ENCODE measurements at regions not wholly inside any gene's neighbourhood (a gene's known extent, or its start where the extent isn't known, plus 50 kb on each side); places are given as distances from the start of the nearest gene placed in this dataset.
"Not testable (repeated sequence)": the region's sequence is repeated elsewhere in the genome, so short reads cannot be mapped to it uniquely, and the experiment has no call there.

DNA sequence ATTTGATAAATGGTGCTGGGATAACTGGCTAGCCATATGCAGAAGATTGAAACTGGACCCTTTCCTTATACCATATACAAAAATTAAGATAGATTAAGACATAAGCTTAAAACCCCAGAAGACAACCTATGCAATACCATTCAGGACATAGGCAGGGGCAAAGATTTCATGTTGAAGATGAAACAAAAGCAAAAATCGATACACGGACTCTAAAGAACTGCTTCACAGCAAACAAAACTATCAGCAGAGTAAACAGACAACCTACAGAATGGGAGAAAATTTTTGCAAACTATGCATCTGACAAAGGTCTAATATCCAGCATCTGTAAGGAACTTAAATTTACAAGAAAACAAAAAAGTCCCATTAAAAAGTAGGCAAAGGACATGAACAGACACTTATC is 255.9 kb downstream of the TINAG start:
- not testable (repeated sequence) for DNase-seq (ENCODE audit: low read depth)

DNA sequence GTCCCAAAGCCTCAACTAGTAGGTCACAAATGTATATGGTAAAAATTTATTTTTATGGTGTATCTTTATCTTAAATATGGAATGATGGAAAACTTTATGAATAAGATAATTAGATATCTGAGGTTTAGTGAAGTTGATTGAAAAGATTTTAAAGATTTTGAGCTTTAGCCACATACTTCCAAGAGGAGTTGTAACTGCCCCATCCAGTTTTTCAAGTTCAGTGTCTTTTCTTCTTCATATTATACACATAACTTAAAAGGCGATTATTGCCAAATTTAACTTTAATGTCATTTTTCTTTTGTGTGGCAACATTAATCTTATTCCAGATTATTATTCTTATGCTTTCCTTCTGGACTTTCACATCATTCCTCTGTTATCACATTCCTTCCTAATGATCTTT is 266.4 kb downstream of the TINAG start:
- no peak for DNase-seq (ENCODE audit: low read depth)

GRCh38 chr6:54578261-54578660 is 268.3 kb upstream of the FAM83B start:
- no peak for DNase-seq (ENCODE audit: low read depth)

GRCh38 chr6:54579011-54579410 is 267.6 kb upstream of the FAM83B start:
- DNase-seq (ENCODE audit: low read depth), result peak; percentile 13

DNA sequence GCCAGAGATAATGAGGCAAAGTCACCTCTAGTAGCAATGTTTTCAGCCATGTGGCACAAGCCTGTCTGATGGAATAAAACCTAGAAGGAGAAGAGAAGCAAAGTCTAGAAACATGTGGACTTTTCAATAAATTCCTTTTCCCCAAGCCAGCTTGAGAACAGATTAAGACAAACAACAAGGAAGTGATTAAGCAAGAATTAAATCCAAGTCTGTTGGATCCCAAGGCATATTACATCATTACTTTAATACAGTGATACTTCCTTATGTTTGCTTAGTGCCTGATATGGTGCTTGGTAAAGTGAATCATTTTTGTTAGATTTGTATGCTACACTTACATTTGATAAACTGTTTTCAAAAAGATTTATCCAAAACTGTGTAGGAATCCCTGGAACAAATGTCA is 260.3 kb upstream of the FAM83B start:
- DNase-seq (ENCODE audit: low read depth), result peak; percentile 53

DNA sequence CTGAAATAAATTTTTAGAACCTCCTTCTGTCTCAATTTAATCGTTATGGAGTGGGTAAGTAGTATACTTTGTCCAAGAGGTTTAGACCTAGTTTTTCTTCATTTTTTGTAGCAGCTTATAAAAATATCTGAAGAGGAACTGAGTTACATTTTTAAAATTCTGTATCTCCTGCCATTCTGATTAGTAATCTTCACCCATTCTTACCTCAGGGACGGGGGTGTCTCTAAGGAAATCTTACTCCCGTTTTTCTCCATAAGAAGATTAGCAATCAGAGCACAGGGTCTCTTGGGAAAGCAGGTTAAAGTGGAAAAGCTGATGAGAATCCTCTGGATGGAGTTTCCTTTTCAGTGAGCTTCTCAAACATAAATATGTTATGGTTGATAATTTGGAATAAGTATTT is 259.3 kb upstream of the FAM83B start:
- DNase-seq (ENCODE audit: low read depth), result peak; percentile 17

- peak; percentile 27 for DNase-seq (ENCODE audit: low read depth)
These were observed 258.4 kb upstream of the FAM83B start for GRCh38 chr6:54588176-54588575.

DNA sequence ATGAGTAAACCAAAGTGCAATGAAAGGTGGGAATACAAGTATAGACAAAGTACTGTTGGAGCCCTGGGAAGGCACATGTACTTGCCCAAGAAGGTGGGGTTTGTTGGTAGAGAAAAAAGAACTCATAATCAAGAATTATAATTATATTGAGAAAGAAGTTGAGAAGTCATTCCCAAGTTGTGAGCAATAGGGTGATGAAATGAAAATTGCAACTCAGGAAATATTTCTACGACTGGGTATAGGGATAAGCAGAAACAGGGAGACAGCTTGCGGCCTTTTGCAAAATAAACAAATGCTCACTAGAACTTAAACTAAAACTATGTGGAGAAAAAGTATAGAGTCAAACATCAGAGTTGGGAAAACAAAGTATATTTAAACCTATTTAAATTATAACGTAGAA is 250.7 kb upstream of the FAM83B start:
- peak; percentile 89 for DNase-seq (ENCODE audit: low read depth)

GRCh38 chr6:54598787-54599313 is 247.7 kb upstream of the FAM83B start:
- peak; percentile 64 for DNase-seq (ENCODE audit: low read depth)

GRCh38 chr6:54601600-54602300 is 244.8 kb upstream of the FAM83B start:
- DNase-seq (ENCODE audit: low read depth), result no peak

DNA sequence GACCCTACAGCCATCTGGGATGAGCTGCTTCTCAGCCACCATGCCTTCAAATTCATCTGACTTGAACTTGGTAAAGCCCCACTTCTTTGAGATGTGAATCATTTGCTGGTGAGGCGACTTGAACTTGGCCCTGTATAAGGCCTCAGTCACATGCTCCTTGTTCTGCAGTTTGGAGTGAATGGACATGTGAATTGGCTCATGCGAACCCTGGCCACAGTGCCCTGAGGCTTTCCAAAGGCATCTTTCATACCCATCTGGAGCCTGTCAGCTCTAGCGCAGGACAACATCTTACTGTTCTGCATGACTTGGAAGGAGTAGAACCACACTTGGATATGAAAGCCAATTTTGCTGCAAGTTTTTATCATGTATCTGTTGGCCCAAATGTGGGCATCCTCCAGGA is 244.0 kb upstream of the FAM83B start:
- DNase-seq (ENCODE audit: low read depth), result no peak

DNA sequence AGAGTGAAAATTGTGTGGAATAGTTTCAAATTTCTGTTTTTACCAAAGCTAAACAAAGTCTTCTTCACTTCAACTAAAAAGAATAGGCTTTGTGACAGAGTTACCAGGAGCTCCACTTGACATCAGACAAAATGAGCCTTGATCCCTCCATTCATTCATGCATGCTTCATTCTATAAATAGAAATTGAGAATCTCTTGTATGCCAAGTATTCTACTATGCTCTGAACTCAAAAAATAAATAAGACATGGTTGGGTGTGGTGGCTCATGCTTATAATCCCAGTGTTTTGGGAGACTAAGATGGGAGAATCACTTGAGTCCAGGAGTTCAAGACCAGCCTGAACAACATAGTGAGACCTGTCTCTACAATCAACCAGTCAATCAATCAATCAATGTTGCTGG is 236.6 kb upstream of the FAM83B start:
- DNase-seq (ENCODE audit: low read depth), result no peak

DNA sequence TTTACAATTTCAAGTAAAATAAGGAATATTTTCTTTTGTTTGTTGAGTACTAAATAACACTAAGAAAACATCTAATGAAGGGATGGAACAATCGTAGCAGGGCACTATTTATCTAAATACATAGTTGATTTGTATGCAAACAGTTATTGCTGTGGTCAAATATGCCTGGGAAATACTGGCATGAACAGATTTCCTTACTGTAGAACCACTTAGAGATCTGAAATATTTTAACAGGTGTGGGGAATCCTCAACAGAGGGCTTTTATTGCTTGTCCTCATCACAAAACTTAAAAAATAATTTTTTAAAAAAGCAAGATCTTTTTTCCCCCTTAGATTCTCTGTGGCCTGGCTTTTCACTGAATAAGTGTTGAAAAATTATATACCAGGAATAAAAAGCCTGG is 233.0 kb upstream of the FAM83B start:
- DNase-seq (ENCODE audit: low read depth), result no peak

DNA sequence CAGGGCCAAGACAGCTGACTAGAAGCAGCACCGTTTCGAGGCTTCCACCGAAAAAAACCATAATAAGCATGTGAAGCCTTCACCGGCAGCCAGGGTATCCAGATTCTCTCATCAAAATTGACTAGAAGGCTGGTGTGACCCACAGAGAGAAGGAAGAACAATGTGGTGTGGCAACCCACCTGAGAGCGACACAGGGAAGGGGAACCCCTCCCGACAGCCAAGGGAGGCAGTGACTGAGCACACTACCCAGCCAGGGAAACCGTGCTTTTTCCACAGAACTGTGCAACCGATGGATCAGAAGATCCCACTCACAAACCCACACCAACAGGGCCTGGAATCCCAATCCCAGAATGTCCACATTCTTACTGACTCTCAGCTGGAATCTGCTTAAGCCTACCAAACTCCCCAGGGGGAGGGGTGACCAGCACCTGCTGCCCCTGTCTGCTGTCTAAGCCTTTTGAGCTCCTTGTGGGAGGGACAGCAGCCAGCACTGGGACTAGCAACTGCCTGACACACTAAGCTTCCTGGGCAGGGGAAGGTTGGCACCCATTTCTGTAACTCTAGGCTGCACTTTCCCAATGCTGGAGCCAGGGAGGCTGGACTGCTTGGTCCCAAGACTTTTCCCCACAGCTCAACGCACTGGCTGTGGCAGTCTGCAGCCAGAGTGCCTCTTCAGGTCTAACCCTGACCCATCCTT is 231.9 kb upstream of the FAM83B start:
- no peak for DNase-seq (ENCODE audit: low read depth)

- peak; percentile 74 for DNase-seq (ENCODE audit: low read depth)
These were observed 228.8 kb upstream of the FAM83B start for GRCh38 chr6:54617730-54618129.

DNA sequence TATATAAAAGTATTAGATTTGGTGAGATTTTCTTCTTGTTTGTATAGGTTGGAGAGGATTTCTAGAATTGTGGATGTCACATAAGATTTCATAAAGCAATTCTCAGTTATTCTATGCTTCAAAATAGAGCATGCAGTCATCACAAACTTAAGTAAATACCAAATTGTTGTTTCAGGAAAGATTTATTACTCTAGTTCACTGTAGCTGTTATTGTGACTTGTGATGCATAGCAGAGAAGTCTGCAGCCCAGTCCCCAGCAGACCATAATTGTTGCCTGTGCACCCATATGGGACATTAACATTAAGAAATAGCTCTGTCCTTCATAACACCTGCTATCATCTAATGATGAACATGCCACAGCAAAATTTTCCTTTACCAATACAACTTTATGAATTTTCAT is 228.0 kb upstream of the FAM83B start:
- DNase-seq (ENCODE audit: low read depth), result no peak

DNA sequence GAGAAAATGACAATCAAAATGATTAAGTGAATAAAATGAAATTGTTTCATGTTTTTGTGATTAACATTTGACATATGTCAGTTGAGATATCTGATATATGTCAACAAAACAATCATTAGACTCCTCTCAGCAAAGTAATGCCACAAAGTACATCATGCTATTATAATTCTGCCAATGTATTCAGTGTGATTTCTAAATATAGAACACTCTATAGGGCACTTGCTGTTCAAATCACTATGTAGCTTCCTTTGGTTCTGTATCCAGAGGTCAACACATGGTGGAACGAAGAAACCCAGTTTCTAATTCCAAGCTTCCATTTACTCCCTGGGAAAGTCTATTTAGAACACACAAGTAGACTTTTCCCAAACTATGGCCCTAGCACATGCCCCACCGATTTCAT is 227.5 kb upstream of the FAM83B start:
- no peak for DNase-seq (ENCODE audit: low read depth)

GRCh38 chr6:54621285-54621684 is 225.3 kb upstream of the FAM83B start:
- DNase-seq (ENCODE audit: low read depth), result peak; percentile 8

- DNase-seq (ENCODE audit: low read depth), result no peak
These were observed 222.4 kb upstream of the FAM83B start for GRCh38 chr6:54624216-54624615.

DNA sequence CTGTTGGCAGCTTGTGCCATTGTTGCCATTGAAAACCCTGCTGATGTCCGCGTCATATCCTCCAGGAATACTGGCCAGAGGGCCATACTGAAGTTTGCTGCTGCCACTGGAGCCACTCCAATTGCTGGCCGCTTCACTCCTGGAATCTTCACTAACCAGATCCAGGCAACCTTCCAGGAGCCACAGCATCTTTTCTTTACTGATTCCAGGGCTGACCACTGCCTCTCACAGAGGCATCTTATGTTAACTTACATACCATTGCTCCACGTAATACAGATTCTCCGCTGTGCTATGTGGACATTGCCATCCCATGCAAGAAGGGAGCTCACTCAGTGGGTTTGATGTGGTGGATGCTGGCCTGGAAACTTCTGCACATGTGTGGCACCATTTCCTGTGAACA is 221.8 kb upstream of the FAM83B start:
- DNase-seq (ENCODE audit: low read depth), result peak; percentile 50

DNA sequence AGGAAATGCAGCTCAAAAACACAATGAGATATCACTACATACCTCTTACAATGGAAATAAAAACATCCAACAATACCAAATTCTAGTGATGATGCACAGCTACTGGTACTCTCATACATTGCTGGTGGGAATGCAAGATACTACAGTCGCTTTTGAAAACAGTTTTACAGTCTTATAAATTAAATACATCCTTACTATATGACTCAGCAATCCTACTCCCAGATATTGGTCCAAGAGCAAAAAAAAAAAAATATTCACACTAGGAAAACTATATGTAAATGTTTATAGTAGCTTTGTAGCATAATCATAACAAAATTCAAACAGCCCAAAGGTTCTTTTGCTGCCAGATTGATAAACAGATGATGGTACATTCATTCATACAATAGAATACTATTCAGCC is 217.4 kb upstream of the FAM83B start:
- peak; percentile 3 for DNase-seq (ENCODE audit: low read depth)

GRCh38 chr6:54632984-54633565 is 213.5 kb upstream of the FAM83B start:
- no peak for DNase-seq (ENCODE audit: low read depth)

DNA sequence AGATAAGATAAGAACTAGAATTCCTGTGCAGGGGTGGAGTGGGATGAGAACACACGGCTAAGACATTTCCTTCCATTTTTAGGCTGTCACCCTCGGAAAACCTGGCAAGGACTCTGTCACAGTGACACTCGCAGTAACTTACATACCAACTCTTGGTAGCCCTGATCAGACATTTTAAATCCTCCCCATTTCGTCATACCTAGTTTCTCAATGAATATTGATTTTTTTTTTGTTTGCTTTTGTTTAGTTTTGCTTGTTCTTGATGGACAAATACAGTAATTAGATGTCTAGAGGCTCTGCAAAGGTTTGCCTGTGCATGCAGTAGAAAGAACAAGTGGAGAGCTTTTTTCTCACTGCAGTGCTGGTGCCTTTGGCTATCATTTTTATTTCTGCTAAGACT is 213.0 kb upstream of the FAM83B start:
- no peak for DNase-seq (ENCODE audit: low read depth)

Data from iris pigment epithelial cell (primary cell).